SK-N-MC (cell line): ENCODE measurements at regions not wholly inside any gene's neighbourhood (a gene's known extent, or its start where the extent isn't known, plus 50 kb on each side); places are given as distances from the start of the nearest gene placed in this dataset.

Experiments
- EZH2 ChIP-seq: fragments of 200-600 bp; sonication (generic); IDR thresholded peaks from one replicate; pipeline ENCODE4 v1.6.1; 2017; ENCODE audit warnings: antibody characterized with exemption
- FOXP2 ChIP-seq: optimal IDR thresholded peaks from 2 replicates; pipeline ENCODE3; 2011; ENCODE audit warnings: mild to moderate bottlenecking, moderate library complexity; ENCODE audit not compliant: insufficient read depth; ENCODE audit errors: extremely low read length, control extremely low read depth
- POLR2AphosphoS5 ChIP-seq: IDR thresholded peaks from 2 replicates; pipeline ENCODE4 v1.6.1; 2012; ENCODE audit warnings: mild to moderate bottlenecking, low read depth, low read length, borderline replicate concordance

- TF ChIP-seq FOXP2, result no peak
- no peak for TF ChIP-seq POLR2AphosphoS5
- TF ChIP-seq EZH2, result no peak
Measured at GRCh38 chr2:7510353-7510752, 593.1 kb downstream of the RNF144A start.
